GM18861 (cell line): ENCODE measurements at regions not wholly inside any gene's neighbourhood (a gene's known extent, or its start where the extent isn't known, plus 50 kb on each side); places are given as distances from the start of the nearest gene placed in this dataset.
"Not testable (repeated sequence)": the region's sequence is repeated elsewhere in the genome, so short reads cannot be mapped to it uniquely, and the experiment has no call there.

Experiments used
- ATAC-seq: cut with Tn5 transposase; IDR thresholded peaks from one replicate; pipeline ENCODE4 v1.9.1; 2021; ENCODE audit not compliant: unreplicated experiment

GRCh38 chr10:28986117-28986792, 302.6 kb upstream of the LYZL1 start:
- ATAC-seq, result no peak

GRCh38 chr10:28986856-28987255, 302.0 kb upstream of the LYZL1 start:
- ATAC-seq, result no peak

- no peak for ATAC-seq
Measured at GRCh38 chr10:28987555-28988320, 301.1 kb upstream of the LYZL1 start.

- no peak for ATAC-seq
Measured at GRCh38 chr10:28988980-28989379, 299.9 kb upstream of the LYZL1 start.

- ATAC-seq, result peak; percentile 46
Measured at GRCh38 chr10:28991333-28992270, 297.3 kb upstream of the LYZL1 start.

GRCh38 chr10:28993056-28993455, 295.8 kb upstream of the LYZL1 start:
- ATAC-seq, result no peak

GRCh38 chr10:28993861-28994260, 295.0 kb upstream of the LYZL1 start:
- ATAC-seq, result no peak

GRCh38 chr10:28994802-28995201, 294.1 kb upstream of the LYZL1 start:
- ATAC-seq, result not testable (repeated sequence)

GRCh38 chr10:28995497-28995896, 293.4 kb upstream of the LYZL1 start:
- ATAC-seq, result no peak

- no peak for ATAC-seq
Measured at GRCh38 chr10:28996345-28996744, 292.5 kb upstream of the LYZL1 start.

- no peak for ATAC-seq
Measured at GRCh38 chr10:28996947-28997551, 291.8 kb upstream of the LYZL1 start.

- no peak for ATAC-seq
Measured at GRCh38 chr10:28997734-28998133, 291.1 kb upstream of the LYZL1 start.

GRCh38 chr10:29001801-29002200, 287.1 kb upstream of the LYZL1 start:
- no peak for ATAC-seq

GRCh38 chr10:29003014-29003413, 285.9 kb upstream of the LYZL1 start:
- ATAC-seq, result not testable (repeated sequence)

GRCh38 chr10:29005988-29006387, 282.9 kb upstream of the LYZL1 start:
- no peak for ATAC-seq

- ATAC-seq, result no peak
Measured at GRCh38 chr10:29007370-29007747, 281.5 kb upstream of the LYZL1 start.

GRCh38 chr10:29007748-29008610, 280.9 kb upstream of the LYZL1 start:
- no peak for ATAC-seq

GRCh38 chr10:29009464-29009863, 279.4 kb upstream of the LYZL1 start:
- no peak for ATAC-seq

GRCh38 chr10:29011516-29011915, 277.4 kb upstream of the LYZL1 start:
- ATAC-seq, result no peak

GRCh38 chr10:29012926-29013554, 275.8 kb upstream of the LYZL1 start:
- ATAC-seq, result no peak
